H1 (cell line): ENCODE measurements at regions not wholly inside any gene's neighbourhood (a gene's known extent, or its start where the extent isn't known, plus 50 kb on each side); places are given as distances from the start of the nearest gene placed in this dataset.

Experiments
- CTCF ChIA-PET: fragments of 300-600 bp; sonication (Branson Sonifier 250); formaldehyde crosslinking; loops from one replicate; lab custom pipeline; 2021; ENCODE audit not compliant: partially characterized antibody; lab: Charles Lee
- POLR2A ChIA-PET: fragments of 300-600 bp; sonication (Branson Sonifier 250); formaldehyde crosslinking; loops from one replicate; lab custom pipeline; 2021; ENCODE audit warnings: inconsistent platforms; ENCODE audit not compliant: partially characterized antibody; lab: Charles Lee
- DNase-seq, 2 experiments: peaks; one replicate each; pipeline versions ENCODE4 v3.0.0 to v3.0.0-alpha.2; 2010 to 2022; ENCODE audit warnings: low spot score in 2 of 2, low read depth in 1 of 2, mixed read lengths in 1 of 2
- FAIRE-seq: peaks from 2 replicates; lab custom pipeline; 2011; peaks lifted over from hg19 to GRCh38; lab: Jason Lieb, UNC
- H2AFZ ChIP-seq: 2 replicates; pipeline ENCODE4 v1.8.1; 2012; ENCODE audit warnings: low read length, inconsistent platforms
- H2AK5ac ChIP-seq: 2 replicates; pipeline ENCODE4 v1.6.1; 2013; ENCODE audit warnings: low read depth, low read length
- H2BK120ac ChIP-seq: replicated peaks from 2 replicates; pipeline ENCODE3; 2013; ENCODE audit warnings: low read depth, low read length, inconsistent platforms
- H2BK12ac ChIP-seq: 2 replicates; pipeline ENCODE4 v1.6.1; 2013; ENCODE audit warnings: low read depth, low read length
- H2BK15ac ChIP-seq: 2 replicates; pipeline ENCODE4 v1.6.1; 2013; ENCODE audit warnings: low read length
- H2BK20ac ChIP-seq: 2 replicates; pipeline ENCODE4 v1.6.1; 2013; ENCODE audit warnings: low read length
- H2BK5ac ChIP-seq: 2 replicates; pipeline ENCODE4 v1.6.1; 2013; ENCODE audit warnings: low read depth, low read length
- H3K14ac ChIP-seq: 2 replicates; pipeline ENCODE4 v1.6.1; 2013; ENCODE audit warnings: inconsistent platforms; ENCODE audit not compliant: insufficient read length
- H3K18ac ChIP-seq: 2 replicates; pipeline ENCODE4 v1.6.1; 2013; ENCODE audit warnings: low read length; ENCODE audit errors: extremely low read depth
- H3K23ac ChIP-seq: 2 replicates; pipeline ENCODE4 v1.6.1; 2013; ENCODE audit warnings: inconsistent platforms; ENCODE audit not compliant: insufficient read length
- H3K23me2 ChIP-seq: 2 replicates; pipeline ENCODE4 v1.6.1; 2013; ENCODE audit warnings: low read depth, low read length
- H3K27ac ChIP-seq: 2 replicates; pipeline ENCODE4 v1.6.1; 2011; ENCODE audit warnings: low read depth, low read length, inconsistent platforms
- H3K27me3 ChIP-seq, 4 experiments: replicated peaks in 1 of 4; 1 replicate in 1 of 4; 2 replicates in 3 of 4; pipeline versions ENCODE4 v1.6.1 to v1.8.1; 2011 to 2013; ENCODE audit warnings: low read length in 3 of 4, mild to moderate bottlenecking in 3 of 4, inconsistent platforms in 2 of 4, mixed read lengths in 2 of 4, moderate library complexity in 1 of 4; ENCODE audit not compliant: control insufficient read depth in 3 of 4, insufficient read depth in 3 of 4; ENCODE audit errors: extremely low read depth in 1 of 4
- H3K36me3 ChIP-seq, 4 experiments: 2 replicates each; pipeline versions ENCODE4 v1.6.1 to v1.8.1; 2011 to 2013; ENCODE audit warnings: mild to moderate bottlenecking in 4 of 4, low read length in 3 of 4, moderate library complexity in 2 of 4, control low read depth in 1 of 4, inconsistent platforms in 1 of 4; ENCODE audit not compliant: insufficient read depth in 4 of 4, control insufficient read depth in 2 of 4
- H3K4ac ChIP-seq: replicated peaks from 2 replicates; pipeline ENCODE3; 2013; ENCODE audit warnings: low read length, low read depth, mixed read lengths, inconsistent platforms; ENCODE audit not compliant: insufficient read length
- H3K4me1 ChIP-seq, 4 experiments: replicated peaks in 1 of 4; 1 replicate in 1 of 4; 2 replicates in 3 of 4; pipeline versions ENCODE4 v1.6.1 to v1.8.1; 2011 to 2013; ENCODE audit warnings: low read length in 3 of 4, inconsistent platforms in 2 of 4, mixed read lengths in 1 of 4; ENCODE audit not compliant: insufficient read depth in 4 of 4, control insufficient read depth in 3 of 4
- H3K4me2 ChIP-seq, 2 experiments: 2 replicates each; pipeline versions ENCODE4 v1.6.1 to v1.8.1; 2011 to 2013; ENCODE audit warnings: low read depth in 2 of 2, low read length in 2 of 2, control low read depth in 1 of 2, inconsistent platforms in 1 of 2, mild to moderate bottlenecking in 1 of 2; ENCODE audit not compliant: insufficient read depth in 1 of 2
- H3K4me3 ChIP-seq, 4 experiments: fragments of 200-600, 300-600 bp in 1 of 4; sonication (generic), shearing (Covaris generic), sonication (Bioruptor Twin) in 1 of 4; 2 replicates each; pipeline versions ENCODE4 v1.5.1 to v1.8.1; 2011 to 2016; ENCODE audit warnings: low read length in 4 of 4, low read depth in 3 of 4, control low read depth in 2 of 4, inconsistent platforms in 2 of 4, mild to moderate bottlenecking in 2 of 4, mixed read lengths in 1 of 4, moderate library complexity in 1 of 4; ENCODE audit not compliant: insufficient read depth in 2 of 4; ENCODE audit errors: extremely low read depth in 1 of 4
- H3K56ac ChIP-seq: replicated peaks from 2 replicates; pipeline ENCODE3; 2013; ENCODE audit warnings: low read depth, mild to moderate bottlenecking, mixed read lengths, low read length, inconsistent platforms; ENCODE audit not compliant: insufficient read length
- H3K79me1 ChIP-seq: 2 replicates; pipeline ENCODE4 v1.6.1; 2013; ENCODE audit warnings: low read depth, low read length, control low read depth
- H3K79me2 ChIP-seq, 2 experiments: 2 replicates each; pipeline versions ENCODE4 v1.6.1 to v1.8.1; 2012 to 2013; ENCODE audit warnings: low read length in 2 of 2, mild to moderate bottlenecking in 2 of 2, inconsistent platforms in 1 of 2; ENCODE audit not compliant: insufficient read depth in 2 of 2, control insufficient read depth in 1 of 2
- H3K9ac ChIP-seq, 4 experiments: replicated peaks in 1 of 4; 1 replicate in 1 of 4; 2 replicates in 3 of 4; pipeline versions ENCODE4 v1.6.1 to v1.8.1; 2011 to 2013; ENCODE audit warnings: low read depth in 3 of 4, low read length in 3 of 4, control low read depth in 2 of 4, mild to moderate bottlenecking in 2 of 4, moderate library complexity in 2 of 4, inconsistent platforms in 1 of 4; ENCODE audit errors: extremely low read depth in 1 of 4
- H3K9me3 ChIP-seq, 2 experiments: 2 replicates each; pipeline versions ENCODE4 v1.6.1 to v1.8.1; 2012 to 2013; ENCODE audit warnings: mild to moderate bottlenecking in 2 of 2, moderate library complexity in 2 of 2, control low read depth in 1 of 2, inconsistent platforms in 1 of 2, low read depth in 1 of 2, low read length in 1 of 2, mixed read lengths in 1 of 2; ENCODE audit not compliant: insufficient read depth in 2 of 2
- H4K20me1 ChIP-seq, 2 experiments: replicated peaks in 1 of 2; 2 replicates each; pipeline versions ENCODE3 to v1.8.1; 2011 to 2013; ENCODE audit warnings: inconsistent platforms in 2 of 2, low read length in 2 of 2, mild to moderate bottlenecking in 1 of 2; ENCODE audit not compliant: insufficient read depth in 2 of 2, control insufficient read depth in 1 of 2
- H4K5ac ChIP-seq: 2 replicates; pipeline ENCODE4 v1.6.1; 2013; ENCODE audit warnings: low read length, low read depth, mixed read lengths, inconsistent platforms; ENCODE audit not compliant: insufficient read length
- H4K8ac ChIP-seq: 2 replicates; pipeline ENCODE4 v1.8.0; 2013; ENCODE audit warnings: mild to moderate bottlenecking, moderate library complexity, low read length, inconsistent platforms; ENCODE audit not compliant: insufficient read depth; ENCODE audit errors: extremely low read depth
- H4K91ac ChIP-seq: replicated peaks from 2 replicates; pipeline ENCODE3; 2013; ENCODE audit warnings: low read length, mixed read lengths, inconsistent platforms; ENCODE audit not compliant: insufficient read length
- POLR2AphosphoS5 ChIP-seq: IDR thresholded peaks from 2 replicates; pipeline ENCODE4 v1.6.1; 2011; ENCODE audit warnings: low read depth, low read length
- WGBS, 2 experiments: shearing (Covaris generic) in 1 of 2; methylation state at CpG; one replicate each; pipeline versions ENCODE4 v1.1.6 to v1.1.7; 2013 to 2015; ENCODE audit warnings: low lambda C conversion rate in 2 of 2, mixed read lengths in 2 of 2, inconsistent platforms in 1 of 2, low coverage in 1 of 2, missing lambda C conversion rate in 1 of 2; ENCODE audit not compliant: insufficient replicate concordance in 2 of 2, insufficient coverage in 1 of 2, insufficient read length in 1 of 2; ENCODE audit errors: extremely low coverage in 1 of 2, missing lambda C conversion rate in 1 of 2; 5-methylcytosine and 5-hydroxymethylcytosine counted together

DNA sequence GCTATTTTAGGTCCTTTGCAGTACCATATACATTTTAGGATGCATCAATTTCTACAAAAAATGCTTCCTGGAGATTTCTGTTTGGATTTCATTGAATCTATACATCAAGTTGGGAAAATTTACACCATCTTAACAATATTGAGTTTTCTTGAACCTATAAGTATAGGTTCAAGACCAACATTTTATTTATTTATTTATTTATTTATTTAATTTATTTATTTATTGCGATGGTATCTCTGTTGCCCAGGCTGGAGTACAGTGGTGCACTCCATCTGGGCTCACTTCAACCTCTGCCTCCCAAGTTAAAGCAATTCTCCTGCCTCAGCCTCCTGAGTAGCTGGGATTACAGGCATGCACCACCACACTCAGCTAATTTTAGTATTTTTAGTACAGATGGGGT, 125.0 kb upstream of the HS3ST2 start:
- ChIA-PET POLR2A (no interaction called here), CTCF (interaction anchor here (0.8 to 1.1 kb wide), 2 partner anchors 13 kb away, joined by 3 read pairs; no protein-coding TSS in a partner anchor)
- no peak overlapping the region for H2AK5ac ChIP-seq
- H3K9me3 ChIP-seq, result peaks cover 6 to 10% of the 10 kb centered on the region in 2 experiments; a peak in 3 of 4 replicates
- no peaks in the 10 kb centered on the region for H3K23me2 ChIP-seq
- no peak overlapping the region for H4K8ac ChIP-seq
- no peak for TF ChIP-seq POLR2AphosphoS5
- H3K4ac ChIP-seq, result no peak overlapping the region
- H2BK120ac ChIP-seq, result no peak overlapping the region
- no peak overlapping the region for H2BK12ac ChIP-seq
- H3K4me3 ChIP-seq, result no peak overlapping the region
- no peak overlapping the region for H3K4me2 ChIP-seq
- H3K18ac ChIP-seq, result no peak overlapping the region
- H3K27me3 ChIP-seq, result no peaks in the 10 kb centered on the region
- no peak overlapping the region for H3K56ac ChIP-seq
- no peak overlapping the region for H3K27ac ChIP-seq
- H3K9ac ChIP-seq, result no peak overlapping the region
- FAIRE-seq (no peak), DNase-seq (no peak)
- H2BK15ac ChIP-seq, result no peak overlapping the region
- no peaks in the 10 kb centered on the region for H3K79me2 ChIP-seq
- H2AFZ ChIP-seq, result no peak overlapping the region
- no peak overlapping the region for H4K91ac ChIP-seq
- no peak overlapping the region for H3K23ac ChIP-seq
- H3K36me3 ChIP-seq, result no peaks in the 10 kb centered on the region
- no peaks in the 10 kb centered on the region for H3K79me1 ChIP-seq
- no peak overlapping the region for H3K14ac ChIP-seq
- no peak overlapping the region for H2BK20ac ChIP-seq
- H2BK5ac ChIP-seq, result no peak overlapping the region
- 93% methylated on average over 1 of the region's 1 CpG; no CpG with 5 or more reads in 1 of the 2 experiments for WGBS, 2 experiments
- H3K4me1 ChIP-seq, result peaks cover 0 to under 1% (median 0%) of the 10 kb centered on the region in 4 experiments; a peak in 1 of 7 replicates
- H4K5ac ChIP-seq, result no peak overlapping the region
- H4K20me1 ChIP-seq, result no peaks in the 10 kb centered on the region
